DND-41 (cell line): ENCODE measurements at regions not wholly inside any gene's neighbourhood (a gene's known extent, or its start where the extent isn't known, plus 50 kb on each side); places are given as distances from the start of the nearest gene placed in this dataset.
"Not testable (repeated sequence)": the region's sequence is repeated elsewhere in the genome, so short reads cannot be mapped to it uniquely, and the experiment has no call there.

Experiments used
- ATAC-seq: fragments of 200-7000 bp; cut with Tn5 transposase; 3 replicates; pipeline ENCODE4 v1.9.1; 2021; ENCODE audit warnings: low read depth; ENCODE audit not compliant: insufficient read depth
- DNase-seq: peaks from one replicate; pipeline ENCODE4 v3.0.0-alpha.2; 2020
- H2AFZ ChIP-seq: 2 replicates; pipeline ENCODE4 v1.6.0; 2012; ENCODE audit warnings: low read depth, low read length
- H3K27ac ChIP-seq: 2 replicates; pipeline ENCODE4 v1.5.1; 2012; ENCODE audit warnings: low read length, inconsistent platforms
- H3K27me3 ChIP-seq: fragments of 200-600 bp; sonication (generic); 2 replicates; pipeline ENCODE4 v1.6.0; 2012; ENCODE audit warnings: low read length, mild to moderate bottlenecking, inconsistent platforms; ENCODE audit not compliant: insufficient read depth, poor library complexity
- H3K36me3 ChIP-seq: 2 replicates; pipeline ENCODE4 v1.5.1; 2012; ENCODE audit warnings: low read length, inconsistent platforms; ENCODE audit not compliant: insufficient read depth
- H3K4me1 ChIP-seq: 2 replicates; pipeline ENCODE4 v1.5.1; 2012; ENCODE audit warnings: mild to moderate bottlenecking, low read length; ENCODE audit not compliant: insufficient read depth
- H3K4me2 ChIP-seq: 2 replicates; pipeline ENCODE4 v1.6.0; 2012; ENCODE audit warnings: mild to moderate bottlenecking, moderate library complexity, low read length, inconsistent platforms; ENCODE audit not compliant: insufficient read depth
- H3K4me3 ChIP-seq, 2 experiments: fragments of 200-600 bp in 1 of 2; shearing (Covaris generic) in 1 of 2; 2 replicates each; pipeline ENCODE4 v1.5.1; 2012 to 2016; ENCODE audit warnings: inconsistent platforms in 2 of 2, low read length in 2 of 2, mild to moderate bottlenecking in 2 of 2, low read depth in 1 of 2, moderate library complexity in 1 of 2
- H3K79me2 ChIP-seq: 2 replicates; pipeline ENCODE4 v1.6.0; 2012; ENCODE audit warnings: low read length, inconsistent platforms; ENCODE audit not compliant: insufficient read depth
- H3K9ac ChIP-seq: 2 replicates; pipeline ENCODE4 v1.6.0; 2012; ENCODE audit warnings: low read depth, mild to moderate bottlenecking, inconsistent platforms, low read length, moderate library complexity
- H3K9me3 ChIP-seq: 2 replicates; pipeline ENCODE4 v1.5.1; 2012; ENCODE audit warnings: low read length, moderate library complexity, mild to moderate bottlenecking, inconsistent platforms; ENCODE audit not compliant: insufficient read depth, severe bottlenecking
- H4K20me1 ChIP-seq: 2 replicates; pipeline ENCODE4 v1.6.0; 2012; ENCODE audit warnings: low read length; ENCODE audit not compliant: insufficient read depth
- CTCF ChIP-seq: IDR thresholded peaks from 2 replicates; pipeline ENCODE4 v1.5.1; 2012; ENCODE audit warnings: borderline replicate concordance, low read length, moderate library complexity, mild to moderate bottlenecking; ENCODE audit not compliant: poor library complexity, severe bottlenecking; ENCODE audit errors: extremely low read depth
- EZH2 ChIP-seq: IDR thresholded peaks from 3 replicates; pipeline ENCODE4 v1.6.1; 2012; ENCODE audit warnings: borderline replicate concordance, low read depth, mild to moderate bottlenecking, moderate library complexity, low read length, inconsistent platforms; ENCODE audit not compliant: severe bottlenecking

GRCh38 chr2:113361051-113361450, 76.4 kb upstream of the ZNG1B start:
- H4K20me1 ChIP-seq, result no peaks in the 10 kb centered on the region
- H3K4me2 ChIP-seq, result no peak overlapping the region
- H3K27me3 ChIP-seq, result no peaks in the 10 kb centered on the region
- ATAC-seq, result no peak
- no peak for TF ChIP-seq EZH2
- TF ChIP-seq CTCF, result no peak
- H3K9ac ChIP-seq, result no peak overlapping the region
- H2AFZ ChIP-seq, result no peak overlapping the region
- no peaks in the 10 kb centered on the region for H3K9me3 ChIP-seq
- no peaks in the 10 kb centered on the region for H3K36me3 ChIP-seq
- H3K27ac ChIP-seq, result no peak overlapping the region
- no peaks in the 10 kb centered on the region for H3K79me2 ChIP-seq
- no peaks in the 10 kb centered on the region for H3K4me1 ChIP-seq
- no peak for DNase-seq
- H3K4me3 ChIP-seq, result no peak overlapping the region

- H3K4me1 ChIP-seq, result no peaks in the 10 kb centered on the region
- H3K27me3 ChIP-seq, result no peaks in the 10 kb centered on the region
- no peak overlapping the region for H2AFZ ChIP-seq
- ATAC-seq, result no peak
- no peaks in the 10 kb centered on the region for H3K36me3 ChIP-seq
- DNase-seq, result no peak
- no peaks in the 10 kb centered on the region for H3K79me2 ChIP-seq
- TF ChIP-seq EZH2 (no peak), CTCF (no peak)
- no peak overlapping the region for H3K4me2 ChIP-seq
- no peak overlapping the region for H3K9ac ChIP-seq
- H3K4me3 ChIP-seq, result no peak overlapping the region
- H3K27ac ChIP-seq, result no peak overlapping the region
- H4K20me1 ChIP-seq, result no peaks in the 10 kb centered on the region
- no peaks in the 10 kb centered on the region for H3K9me3 ChIP-seq
Measured at GRCh38 chr2:113357071-113357470, 78.3 kb upstream of the PAX8 start.

- not testable (repeated sequence) for H3K4me3 ChIP-seq, H3K4me1 ChIP-seq, H3K4me2 ChIP-seq, H3K27me3 ChIP-seq, H3K79me2 ChIP-seq, DNase-seq, H2AFZ ChIP-seq, ATAC-seq, H3K9me3 ChIP-seq, H4K20me1 ChIP-seq, H3K27ac ChIP-seq, H3K36me3 ChIP-seq, H3K9ac ChIP-seq
Measured at GRCh38 chr2:113356284-113356683, 77.6 kb upstream of the PAX8 start.

GRCh38 chr2:113355339-113356015, 76.8 kb upstream of the PAX8 start:
- H3K36me3 ChIP-seq, H3K27me3 ChIP-seq, DNase-seq, H3K4me1 ChIP-seq, H3K27ac ChIP-seq, H3K9ac ChIP-seq, H4K20me1 ChIP-seq, H3K9me3 ChIP-seq, ATAC-seq, H2AFZ ChIP-seq, H3K4me3 ChIP-seq, H3K79me2 ChIP-seq, H3K4me2 ChIP-seq: not testable (repeated sequence)
